ENCODE measurements at regions not wholly inside any gene's neighbourhood (a gene's known extent, or its start where the extent isn't known, plus 50 kb on each side); places are given as distances from the start of the nearest gene placed in this dataset.

- H3K4me3 ChIP-seq (ENCODE audit: low read depth, low read length, poor library complexity, severe bottlenecking) = no peak overlapping the region
- no peak overlapping the region for H3K27ac ChIP-seq (ENCODE audit: low read depth, low read length, poor library complexity, severe bottlenecking)
- H3K4me1 ChIP-seq (ENCODE audit: insufficient read depth, low read length, severe bottlenecking) = no peaks in the 10 kb centered on the region
- no peaks in the 10 kb centered on the region for H4K20me1 ChIP-seq (ENCODE audit: insufficient read depth, low read length)
- H3K9ac ChIP-seq (ENCODE audit: low read length) = no peak overlapping the region
- H3K9me2 ChIP-seq (ENCODE audit: low read depth, low read length) = no peaks in the 10 kb centered on the region
- TF ChIP-seq EZH2 (IDR thresholded peaks at IDR 0.05; ENCODE audit: borderline replicate concordance, low read length) (no peak), CTCF (IDR thresholded peaks at IDR 0.05; ENCODE audit: low read length) (no peak)
- no peaks in the 10 kb centered on the region for H3K79me2 ChIP-seq (ENCODE audit: insufficient read depth, low read length)
- H3K9me3 ChIP-seq (ENCODE audit: low read length) = no peaks in the 10 kb centered on the region
- H3K27me3 ChIP-seq (ENCODE audit: insufficient read depth, low read length) = no peaks in the 10 kb centered on the region
- no peak overlapping the region for H3K4me2 ChIP-seq (ENCODE audit: low read length)
- no peaks in the 10 kb centered on the region for H3K36me3 ChIP-seq (ENCODE audit: insufficient read depth, low read length)
- no peaks in the 10 kb centered on the region for H3F3A ChIP-seq (ENCODE audit: insufficient read depth, low read length)
- no peak overlapping the region for H2AFZ ChIP-seq (ENCODE audit: low read length)
These were observed 1049.3 kb downstream of the MCTP2 start for GRCh38 chr15:95280711-95281110.

GRCh38 chr15:95281470-95281869 lies 1049.0 kb upstream of the NR2F2 start:
- Histone ChIP-seq H3K36me3 (ENCODE audit: insufficient read depth, low read length) (no peaks in the 10 kb centered on the region), H3F3A (ENCODE audit: insufficient read depth, low read length) (no peaks in the 10 kb centered on the region), H3K27ac (ENCODE audit: low read depth, low read length, poor library complexity, severe bottlenecking) (no peak overlapping the region), H3K79me2 (ENCODE audit: insufficient read depth, low read length) (no peaks in the 10 kb centered on the region), H3K4me2 (ENCODE audit: low read length) (no peak overlapping the region), H3K9ac (ENCODE audit: low read length) (no peak overlapping the region), H4K20me1 (ENCODE audit: insufficient read depth, low read length) (no peaks in the 10 kb centered on the region), H3K27me3 (ENCODE audit: insufficient read depth, low read length) (no peaks in the 10 kb centered on the region), H3K4me3 (ENCODE audit: low read depth, low read length, poor library complexity, severe bottlenecking) (no peak overlapping the region), H3K9me2 (ENCODE audit: low read depth, low read length) (no peaks in the 10 kb centered on the region), H3K9me3 (ENCODE audit: low read length) (no peaks in the 10 kb centered on the region), H2AFZ (ENCODE audit: low read length) (no peak overlapping the region), H3K4me1 (ENCODE audit: insufficient read depth, low read length, severe bottlenecking) (no peaks in the 10 kb centered on the region)
- TF ChIP-seq CTCF (IDR thresholded peaks at IDR 0.05; ENCODE audit: low read length) (no peak), EZH2 (IDR thresholded peaks at IDR 0.05; ENCODE audit: borderline replicate concordance, low read length) (no peak)

- H4K20me1 ChIP-seq (ENCODE audit: insufficient read depth, low read length) = no peaks in the 10 kb centered on the region
- H3K9ac ChIP-seq (ENCODE audit: low read length) = no peak overlapping the region
- H3K36me3 ChIP-seq (ENCODE audit: insufficient read depth, low read length) = no peaks in the 10 kb centered on the region
- no peak overlapping the region for H3K27ac ChIP-seq (ENCODE audit: low read depth, low read length, poor library complexity, severe bottlenecking)
- no peaks in the 10 kb centered on the region for H3K4me1 ChIP-seq (ENCODE audit: insufficient read depth, low read length, severe bottlenecking)
- H3K27me3 ChIP-seq (ENCODE audit: insufficient read depth, low read length) = no peaks in the 10 kb centered on the region
- no peaks in the 10 kb centered on the region for H3K9me2 ChIP-seq (ENCODE audit: low read depth, low read length)
- no peak overlapping the region for H2AFZ ChIP-seq (ENCODE audit: low read length)
- H3K79me2 ChIP-seq (ENCODE audit: insufficient read depth, low read length) = no peaks in the 10 kb centered on the region
- H3K9me3 ChIP-seq (ENCODE audit: low read length) = no peaks in the 10 kb centered on the region
- no peaks in the 10 kb centered on the region for H3F3A ChIP-seq (ENCODE audit: insufficient read depth, low read length)
- no peak overlapping the region for H3K4me3 ChIP-seq (ENCODE audit: low read depth, low read length, poor library complexity, severe bottlenecking)
- TF ChIP-seq CTCF (IDR thresholded peaks at IDR 0.05; ENCODE audit: low read length) (no peak), EZH2 (IDR thresholded peaks at IDR 0.05; ENCODE audit: borderline replicate concordance, low read length) (no peak)
- no peak overlapping the region for H3K4me2 ChIP-seq (ENCODE audit: low read length)
These were observed 1046.0 kb upstream of the NR2F2 start for GRCh38 chr15:95284492-95284891.
